T follicular helper cell (primary cell): ENCODE measurements at regions not wholly inside any gene's neighbourhood (a gene's known extent, or its start where the extent isn't known, plus 50 kb on each side); places are given as distances from the start of the nearest gene placed in this dataset.

Source experiments
- DNase-seq: peaks from one replicate; pipeline ENCODE4 v3.0.0-alpha.2; 2020; ENCODE audit warnings: low read depth

GRCh38 chr18:67290421-67290820, 226.1 kb downstream of the DSEL start:
- no peak for DNase-seq

GRCh38 chr18:67285583-67285982, 230.9 kb downstream of the DSEL start:
- no peak for DNase-seq

GRCh38 chr18:67282796-67283195, 233.7 kb downstream of the DSEL start:
- DNase-seq: no peak

GRCh38 chr18:67281746-67282145, 234.8 kb downstream of the DSEL start:
- no peak for DNase-seq

- DNase-seq: no peak
These were observed 235.9 kb downstream of the DSEL start for GRCh38 chr18:67280486-67281242.

GRCh38 chr18:67279988-67280387, 236.5 kb downstream of the DSEL start:
- no peak for DNase-seq

GRCh38 chr18:67278984-67279383, 237.5 kb downstream of the DSEL start:
- no peak for DNase-seq

- no peak for DNase-seq
These were observed 239.9 kb downstream of the DSEL start for GRCh38 chr18:67276638-67277037.

- no peak for DNase-seq
These were observed 243.2 kb downstream of the DSEL start for GRCh38 chr18:67273288-67273687.

- DNase-seq: no peak
These were observed 247.3 kb downstream of the DSEL start for GRCh38 chr18:67269206-67269605.

- no peak for DNase-seq
These were observed 248.0 kb downstream of the DSEL start for GRCh38 chr18:67268530-67268929.

- no peak for DNase-seq
These were observed 250.0 kb downstream of the DSEL start for GRCh38 chr18:67266246-67267237.

- DNase-seq: no peak
These were observed 250.9 kb downstream of the DSEL start for GRCh38 chr18:67265464-67266245.

GRCh38 chr18:67261931-67262552, 254.5 kb downstream of the DSEL start:
- DNase-seq: no peak

GRCh38 chr18:67260841-67261240, 255.7 kb downstream of the DSEL start:
- no peak for DNase-seq

- DNase-seq: no peak
These were observed 265.6 kb downstream of the DSEL start for GRCh38 chr18:67250776-67251424.

GRCh38 chr18:67243799-67244587, 272.5 kb downstream of the DSEL start:
- no peak for DNase-seq

GRCh38 chr18:67242001-67242400, 274.5 kb downstream of the DSEL start:
- no peak for DNase-seq

GRCh38 chr18:67241299-67241698, 275.2 kb downstream of the DSEL start:
- DNase-seq: no peak

GRCh38 chr18:67239826-67240225, 276.7 kb downstream of the DSEL start:
- no peak for DNase-seq
